Coronary artery (tissue), 2 donors: ENCODE measurements at regions not wholly inside any gene's neighbourhood (a gene's known extent, or its start where the extent isn't known, plus 50 kb on each side); places are given as distances from the start of the nearest gene placed in this dataset.
A peak's percentile ranks its signal among the peaks of the same experiment; 100 is the strongest.

ENCODE experiments used
- DNase-seq: peaks from one replicate; pipeline ENCODE4 v3.0.0-alpha.2; 2017; ENCODE audit warnings: low spot score
- H3K27ac ChIP-seq, 2 donors: fragments of 200-600 bp; sonication (generic); one replicate each; pipeline ENCODE4 v1.5.1; 2016 to 2019
- H3K4me3 ChIP-seq: fragments of 200-600 bp; sonication (generic); 2 replicates; pipeline ENCODE4 v1.5.1; 2016; ENCODE audit warnings: mild to moderate bottlenecking, moderate library complexity
- CTCF ChIP-seq: fragments of 200-600 bp; sonication (generic); IDR thresholded peaks from one replicate; pipeline ENCODE4 v1.5.1; 2019; ENCODE audit warnings: antibody characterized with exemption

GRCh38 chr3:177468816-177469215 is 271.5 kb upstream of the TBL1XR1 start:
- no peak for TF ChIP-seq CTCF
- DNase-seq, result no peak
- Histone ChIP-seq H3K27ac (peak overlapping the region in 1 of 2 donors; percentile 31), H3K4me3 (no peak overlapping the region)

GRCh38 chr3:177469216-177469615 is 271.9 kb upstream of the TBL1XR1 start:
- TF ChIP-seq CTCF, result no peak
- Histone ChIP-seq H3K4me3 (no peak overlapping the region), H3K27ac (peak overlapping the region in 1 of 2 donors; percentile 31)
- DNase-seq, result no peak

- no peak overlapping the region for H3K27ac ChIP-seq
- DNase-seq, result no peak
- no peak overlapping the region for H3K4me3 ChIP-seq
- no peak for TF ChIP-seq CTCF
These were observed 273.1 kb upstream of the TBL1XR1 start for GRCh38 chr3:177470197-177470941.

GRCh38 chr3:177471733-177472480 is 274.6 kb upstream of the TBL1XR1 start:
- no peak overlapping the region for H3K27ac ChIP-seq
- no peak for DNase-seq
- no peak overlapping the region for H3K4me3 ChIP-seq
- no peak for TF ChIP-seq CTCF

GRCh38 chr3:177473184-177473583 is 275.9 kb upstream of the TBL1XR1 start:
- TF ChIP-seq CTCF, result no peak
- DNase-seq, result no peak
- H3K27ac ChIP-seq, result no peak overlapping the region
- no peak overlapping the region for H3K4me3 ChIP-seq

GRCh38 chr3:177473903-177474302 is 276.6 kb upstream of the TBL1XR1 start:
- DNase-seq, result no peak
- Histone ChIP-seq H3K27ac (no peak overlapping the region), H3K4me3 (no peak overlapping the region)
- no peak for TF ChIP-seq CTCF
